ENCODE measurements at regions not wholly inside any gene's neighbourhood (a gene's known extent, or its start where the extent isn't known, plus 50 kb on each side); places are given as distances from the start of the nearest gene placed in this dataset.

- Histone ChIP-seq H3K4me3 (no peak overlapping the region), H3K36me3 (no peaks in the 10 kb centered on the region), H3K27me3 (no peaks in the 10 kb centered on the region), H3K4me1 (ENCODE audit: low read depth) (no peaks in the 10 kb centered on the region), H3K27ac (no peak overlapping the region), H3K9me3 (ENCODE audit: low read depth) (no peaks in the 10 kb centered on the region)
- no peak for DNase-seq (ENCODE audit: low read depth in 1 of 2, low spot score in 1 of 2)
- no peak for TF ChIP-seq CTCF (IDR thresholded peaks at IDR 0.05; ENCODE audit: low read depth, low read length)
These were observed 724.2 kb downstream of the BRD1 start for GRCh38 chr22:49103314-49104059.

GRCh38 chr22:49102367-49102766 is 725.3 kb downstream of the BRD1 start:
- Histone ChIP-seq H3K27me3 (no peaks in the 10 kb centered on the region), H3K9me3 (ENCODE audit: low read depth) (no peaks in the 10 kb centered on the region), H3K27ac (no peak overlapping the region), H3K4me3 (no peak overlapping the region), H3K4me1 (ENCODE audit: low read depth) (no peaks in the 10 kb centered on the region), H3K36me3 (no peaks in the 10 kb centered on the region)
- no peak for TF ChIP-seq CTCF (IDR thresholded peaks at IDR 0.05; ENCODE audit: low read depth, low read length)
- DNase-seq (ENCODE audit: low read depth in 1 of 2, low spot score in 1 of 2): no peak

GRCh38 chr22:49101873-49102272 is 725.8 kb downstream of the BRD1 start:
- H3K27me3 ChIP-seq: no peaks in the 10 kb centered on the region
- H3K36me3 ChIP-seq: no peaks in the 10 kb centered on the region
- H3K4me1 ChIP-seq (ENCODE audit: low read depth): no peaks in the 10 kb centered on the region
- no peak for DNase-seq (ENCODE audit: low read depth in 1 of 2, low spot score in 1 of 2)
- H3K27ac ChIP-seq: no peak overlapping the region
- H3K9me3 ChIP-seq (ENCODE audit: low read depth): no peaks in the 10 kb centered on the region
- no peak for TF ChIP-seq CTCF (IDR thresholded peaks at IDR 0.05; ENCODE audit: low read depth, low read length)
- no peak overlapping the region for H3K4me3 ChIP-seq

- no peaks in the 10 kb centered on the region for H3K4me1 ChIP-seq (ENCODE audit: low read depth)
- DNase-seq (ENCODE audit: low read depth in 1 of 2, low spot score in 1 of 2): no peak
- no peak overlapping the region for H3K27ac ChIP-seq
- H3K36me3 ChIP-seq: no peaks in the 10 kb centered on the region
- TF ChIP-seq CTCF (IDR thresholded peaks at IDR 0.05; ENCODE audit: low read depth, low read length): no peak
- H3K9me3 ChIP-seq (ENCODE audit: low read depth): no peaks in the 10 kb centered on the region
- H3K27me3 ChIP-seq: no peaks in the 10 kb centered on the region
- H3K4me3 ChIP-seq: no peak overlapping the region
These were observed 726.4 kb downstream of the BRD1 start for GRCh38 chr22:49101225-49101624.

GRCh38 chr22:49100773-49101172 is 726.9 kb downstream of the BRD1 start:
- Histone ChIP-seq H3K36me3 (no peaks in the 10 kb centered on the region), H3K9me3 (ENCODE audit: low read depth) (no peaks in the 10 kb centered on the region), H3K27ac (no peak overlapping the region), H3K4me3 (no peak overlapping the region), H3K27me3 (no peaks in the 10 kb centered on the region), H3K4me1 (ENCODE audit: low read depth) (no peaks in the 10 kb centered on the region)
- no peak for DNase-seq (ENCODE audit: low read depth in 1 of 2, low spot score in 1 of 2)
- no peak for TF ChIP-seq CTCF (IDR thresholded peaks at IDR 0.05; ENCODE audit: low read depth, low read length)
